ENCODE measurements at regions not wholly inside any gene's neighbourhood (a gene's known extent, or its start where the extent isn't known, plus 50 kb on each side); places are given as distances from the start of the nearest gene placed in this dataset.

GRCh38 chr5:127187706-127188105 is 102.9 kb upstream of the MEGF10 start (continued):
- TF ChIP-seq HOXA7 (CRISPR knock-in tag; IDR thresholded peaks at IDR 0.05; ENCODE audit: borderline replicate concordance) (no peak), ZNF610 (tag by site-specific recombination; IDR thresholded peaks at IDR 0.05; ENCODE audit: borderline replicate concordance) (no peak), ZNF174 (tag by site-specific recombination; IDR thresholded peaks at IDR 0.05) (no peak), ZBTB20 (tag by site-specific recombination; IDR thresholded peaks at IDR 0.05) (no peak), ZFP41 (tag by site-specific recombination; IDR thresholded peaks at IDR 0.05; ENCODE audit: borderline replicate concordance) (no peak)

GRCh38 chr5:127192150-127192549 is 98.4 kb upstream of the MEGF10 start:
- POLR2A ChIA-PET = no interaction called here
- CTCF ChIA-PET = no interaction called here

GRCh38 chr5:127192836-127193338 is 97.7 kb upstream of the MEGF10 start:
- H3K27ac ChIP-seq (ENCODE audit: extremely low read depth, low read depth, low read length) = no peak overlapping the region
- no peaks in the 10 kb centered on the region for H3K36me3 ChIP-seq (ENCODE audit: control insufficient read depth in 2 of 2, insufficient read depth in 1 of 2, low read length in 2 of 2)
- no peak overlapping the region for H3K4me3 ChIP-seq (ENCODE audit: low read depth, low read length)
- TF ChIP-seq EGR2 (tag by site-specific recombination; IDR thresholded peaks at IDR 0.05; ENCODE audit: low read depth) (no peak), AEBP2 (tag by site-specific recombination; IDR thresholded peaks at IDR 0.05; ENCODE audit: borderline replicate concordance) (no peak), MEIS1 (CRISPR knock-in tag; IDR thresholded peaks at IDR 0.05; ENCODE audit: borderline replicate concordance) (no peak), ZNF501 (tag by site-specific recombination; IDR thresholded peaks at IDR 0.05) (no peak), GLIS2 (tag by site-specific recombination; IDR thresholded peaks at IDR 0.05) (no peak), ZNF514 (tag by site-specific recombination; IDR thresholded peaks at IDR 0.05) (no peak), ZNF544 (tag by site-specific recombination; IDR thresholded peaks at IDR 0.05) (no peak), ZNF223 (tag by site-specific recombination; IDR thresholded peaks at IDR 0.05) (no peak), TSHZ1 (tag by site-specific recombination; IDR thresholded peaks at IDR 0.05; ENCODE audit: borderline replicate concordance) (no peak), ZNF133 (tag by site-specific recombination; IDR thresholded peaks at IDR 0.05) (no peak)
- TF ChIP-seq, protein P1, sequence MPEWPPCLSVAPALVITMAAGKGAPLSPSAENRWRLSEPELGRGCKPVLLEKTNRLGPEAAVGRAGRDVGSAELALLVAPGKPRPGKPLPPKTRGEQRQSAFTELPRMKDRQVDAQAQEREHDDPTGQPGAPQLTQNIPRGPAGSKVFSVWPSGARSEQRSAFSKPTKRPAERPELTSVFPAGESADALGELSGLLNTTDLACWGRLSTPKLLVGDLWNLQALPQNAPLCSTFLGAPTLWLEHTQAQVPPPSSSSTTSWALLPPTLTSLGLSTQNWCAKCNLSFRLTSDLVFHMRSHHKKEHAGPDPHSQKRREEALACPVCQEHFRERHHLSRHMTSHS (tag by site-specific recombination; IDR thresholded peaks at IDR 0.05) = no peak
- H3K9me3 ChIP-seq (ENCODE audit: control insufficient read depth, insufficient read depth, low read depth, low read length) = no peaks in the 10 kb centered on the region
- ChIA-PET CTCF (no interaction called here), POLR2A (no interaction called here)
- H3K4me1 ChIP-seq (ENCODE audit: control insufficient read depth, insufficient read depth, low read length) = no peaks in the 10 kb centered on the region

More at GRCh38 chr5:127192150-127192549, 98.4 kb upstream of the MEGF10 start:
- TF ChIP-seq GLIS2 (tag by site-specific recombination; IDR thresholded peaks at IDR 0.05) (no peak), HOXA7 (CRISPR knock-in tag; IDR thresholded peaks at IDR 0.05; ENCODE audit: borderline replicate concordance) (no peak), ZNF677 (tag by site-specific recombination; IDR thresholded peaks at IDR 0.05) (no peak), ZNF664 (tag by site-specific recombination; IDR thresholded peaks at IDR 0.05) (no peak), ZNF645 (tag by site-specific recombination; IDR thresholded peaks at IDR 0.05) (no peak), ZIC2 (tag by site-specific recombination; IDR thresholded peaks at IDR 0.05) (no peak), ZBTB48 (tag by site-specific recombination; IDR thresholded peaks at IDR 0.05) (no peak), ZNF549 (tag by site-specific recombination; IDR thresholded peaks at IDR 0.05) (no peak), ZBTB1 (tag by site-specific recombination; IDR thresholded peaks at IDR 0.05) (no peak), HOXC10 (CRISPR knock-in tag; IDR thresholded peaks at IDR 0.05) (no peak), ZNF660 (tag by site-specific recombination; IDR thresholded peaks at IDR 0.05) (no peak), ZNF701 (tag by site-specific recombination; IDR thresholded peaks at IDR 0.05) (no peak)
- no peaks in the 10 kb centered on the region for H3K4me1 ChIP-seq (ENCODE audit: control insufficient read depth, insufficient read depth, low read length)
- H3K4me3 ChIP-seq (ENCODE audit: low read depth, low read length) = no peak overlapping the region
- no peaks in the 10 kb centered on the region for H3K36me3 ChIP-seq (ENCODE audit: control insufficient read depth in 2 of 2, insufficient read depth in 1 of 2, low read length in 2 of 2)
- no peaks in the 10 kb centered on the region for H3K9me3 ChIP-seq (ENCODE audit: control insufficient read depth, insufficient read depth, low read depth, low read length)
- no peak overlapping the region for H3K27ac ChIP-seq (ENCODE audit: extremely low read depth, low read depth, low read length)

Measured in HEK293 (cell line).